BE2C (cell line): ENCODE measurements at regions not wholly inside any gene's neighbourhood (a gene's known extent, or its start where the extent isn't known, plus 50 kb on each side); places are given as distances from the start of the nearest gene placed in this dataset.

Experiments used
- DNase-seq: peaks from one replicate; pipeline ENCODE4 v3.0.0-alpha.2; 2020
- H3K27me3 ChIP-seq: fragments of 250-450 bp; sonication (Bioruptor Pico); 2 replicates; pipeline ENCODE4 v1.5.1; 2020; ENCODE audit warnings: mild to moderate bottlenecking
- H3K36me3 ChIP-seq: fragments of 250-450 bp; sonication (Bioruptor Pico); 2 replicates; pipeline ENCODE4 v1.5.1; 2020; ENCODE audit warnings: mild to moderate bottlenecking
- H3K4me1 ChIP-seq: fragments of 250-450 bp; sonication (Bioruptor Pico); 2 replicates; pipeline ENCODE4 v1.5.1; 2020
- H3K4me3 ChIP-seq: 2 replicates; pipeline ENCODE4 v1.5.1; 2011; ENCODE audit warnings: low read depth, low read length
- H3K9me3 ChIP-seq: fragments of 250-450 bp; sonication (Bioruptor Pico); 2 replicates; pipeline ENCODE4 v1.5.1; 2020
- CTCF ChIP-seq: IDR thresholded peaks from 2 replicates; pipeline ENCODE4 v1.5.1; 2012; ENCODE audit warnings: mild to moderate bottlenecking, low read depth, low read length

- no peak for DNase-seq
- H3K9me3 ChIP-seq = no peaks in the 10 kb centered on the region
- TF ChIP-seq CTCF = no peak
- no peaks in the 10 kb centered on the region; the same call in 1 of the 2 replicates for H3K36me3 ChIP-seq
- no peaks in the 10 kb centered on the region for H3K27me3 ChIP-seq
- H3K4me1 ChIP-seq = no peaks in the 10 kb centered on the region
- H3K4me3 ChIP-seq = no peak overlapping the region
Measured at GRCh38 chr2:217110550-217110949, 250.7 kb upstream of the TNP1 start.

GRCh38 chr2:217108575-217109027, 248.7 kb upstream of the TNP1 start:
- H3K9me3 ChIP-seq = no peaks in the 10 kb centered on the region

GRCh38 chr2:217108086-217108485, 248.2 kb upstream of the TNP1 start:
- no peaks in the 10 kb centered on the region for H3K4me1 ChIP-seq
- no peak for DNase-seq
- H3K4me3 ChIP-seq = no peak overlapping the region
- H3K27me3 ChIP-seq = no peaks in the 10 kb centered on the region
- H3K36me3 ChIP-seq = no peaks in the 10 kb centered on the region; the same call in 1 of the 2 replicates
- TF ChIP-seq CTCF = no peak
- H3K9me3 ChIP-seq = no peaks in the 10 kb centered on the region

More at GRCh38 chr2:217108575-217109027, 248.7 kb upstream of the TNP1 start:
- Histone ChIP-seq H3K4me3 (no peak overlapping the region), H3K4me1 (no peaks in the 10 kb centered on the region), H3K36me3 (no peaks in the 10 kb centered on the region; the same call in 1 of the 2 replicates), H3K27me3 (no peaks in the 10 kb centered on the region)
- DNase-seq = no peak
- no peak for TF ChIP-seq CTCF

GRCh38 chr2:217107480-217107879, 247.6 kb upstream of the TNP1 start:
- no peak for DNase-seq
- no peaks in the 10 kb centered on the region for H3K9me3 ChIP-seq
- no peak overlapping the region for H3K4me3 ChIP-seq
- H3K36me3 ChIP-seq = no peaks in the 10 kb centered on the region; the same call in 1 of the 2 replicates
- H3K4me1 ChIP-seq = no peaks in the 10 kb centered on the region
- H3K27me3 ChIP-seq = no peaks in the 10 kb centered on the region
- TF ChIP-seq CTCF = no peak

GRCh38 chr2:217106650-217107014, 246.8 kb upstream of the TNP1 start:
- Histone ChIP-seq H3K36me3 (no peaks in the 10 kb centered on the region; the same call in 1 of the 2 replicates), H3K4me1 (no peaks in the 10 kb centered on the region), H3K4me3 (no peak overlapping the region), H3K27me3 (no peaks in the 10 kb centered on the region), H3K9me3 (no peaks in the 10 kb centered on the region)
- DNase-seq = no peak
- peak; percentile 72 for TF ChIP-seq CTCF

- TF ChIP-seq CTCF = no peak
- Histone ChIP-seq H3K4me3 (no peak overlapping the region), H3K9me3 (no peaks in the 10 kb centered on the region), H3K27me3 (no peaks in the 10 kb centered on the region), H3K4me1 (no peaks in the 10 kb centered on the region), H3K36me3 (no peaks in the 10 kb centered on the region; the same call in 1 of the 2 replicates)
- no peak for DNase-seq
Measured at GRCh38 chr2:217105733-217106649, 246.1 kb upstream of the TNP1 start.
